ENCODE measurements at regions not wholly inside any gene's neighbourhood (a gene's known extent, or its start where the extent isn't known, plus 50 kb on each side); places are given as distances from the start of the nearest gene placed in this dataset.
A peak's percentile ranks its signal among the peaks of the same experiment; 100 is the strongest.

DNA sequence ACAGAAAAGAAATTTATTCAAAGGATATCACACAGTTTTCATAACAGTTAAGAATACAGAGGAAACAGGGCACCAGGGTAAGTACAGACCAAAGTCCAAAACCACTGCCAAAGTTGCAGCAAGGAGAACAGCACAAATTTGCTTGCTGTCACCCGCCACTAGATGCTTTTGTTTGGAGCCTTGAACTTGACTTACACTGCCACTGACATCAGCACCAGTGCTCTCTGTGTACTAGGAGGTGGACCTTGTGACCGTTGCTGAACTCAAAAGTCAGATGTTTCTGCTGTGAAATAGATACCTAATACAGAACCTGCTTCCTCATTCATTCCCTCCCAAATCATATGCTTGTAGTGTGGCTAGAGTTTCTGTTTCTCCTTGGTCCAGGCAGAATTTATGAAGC, 578.3 kb upstream of the TMEFF2 start (continued):
- TF ChIP-seq ZNF232 (CRISPR knock-in tag; IDR thresholded peaks at IDR 0.05; ENCODE audit: borderline replicate concordance) (no peak), FLYWCH1 (CRISPR knock-in tag; IDR thresholded peaks at IDR 0.05) (0 out of 2 replicates have a peak, but pooled peaks have one; percentile 52), SOX6 (IDR thresholded peaks at IDR 0.05) (no peak), SOX6 (CRISPR knock-in tag; IDR thresholded peaks at IDR 0.05) (peak; percentile 87), REPIN1 (CRISPR knock-in tag; IDR thresholded peaks at IDR 0.05; ENCODE audit: borderline replicate concordance, low read depth) (peak; percentile 81), RFXANK (CRISPR knock-in tag; IDR thresholded peaks at IDR 0.05) (no peak), ZNF616 (CRISPR knock-in tag; IDR thresholded peaks at IDR 0.05; ENCODE audit: low read depth) (no peak), MTA1 (CRISPR knock-in tag; IDR thresholded peaks at IDR 0.05; ENCODE audit: borderline replicate concordance) (no peak), RARA (CRISPR knock-in tag; IDR thresholded peaks at IDR 0.05) (peak; percentile 97), ATF7 (IDR thresholded peaks at IDR 0.05) (0 out of 2 replicates have a peak, but pooled peaks have one; percentile 2), ATF7 (CRISPR knock-in tag; IDR thresholded peaks at IDR 0.05) (no peak), KDM5B (CRISPR knock-in tag; IDR thresholded peaks at IDR 0.05; ENCODE audit: borderline replicate concordance) (no peak), GABPA (IDR thresholded peaks at IDR 0.05; ENCODE audit: low read depth, low read length) (no peak), GABPA (CRISPR knock-in tag; IDR thresholded peaks at IDR 0.05; ENCODE audit: low read depth) (peak; percentile 19; the same call in 1 of the 2 replicates), ZBTB42 (CRISPR knock-in tag; IDR thresholded peaks at IDR 0.05) (no peak)

DNA sequence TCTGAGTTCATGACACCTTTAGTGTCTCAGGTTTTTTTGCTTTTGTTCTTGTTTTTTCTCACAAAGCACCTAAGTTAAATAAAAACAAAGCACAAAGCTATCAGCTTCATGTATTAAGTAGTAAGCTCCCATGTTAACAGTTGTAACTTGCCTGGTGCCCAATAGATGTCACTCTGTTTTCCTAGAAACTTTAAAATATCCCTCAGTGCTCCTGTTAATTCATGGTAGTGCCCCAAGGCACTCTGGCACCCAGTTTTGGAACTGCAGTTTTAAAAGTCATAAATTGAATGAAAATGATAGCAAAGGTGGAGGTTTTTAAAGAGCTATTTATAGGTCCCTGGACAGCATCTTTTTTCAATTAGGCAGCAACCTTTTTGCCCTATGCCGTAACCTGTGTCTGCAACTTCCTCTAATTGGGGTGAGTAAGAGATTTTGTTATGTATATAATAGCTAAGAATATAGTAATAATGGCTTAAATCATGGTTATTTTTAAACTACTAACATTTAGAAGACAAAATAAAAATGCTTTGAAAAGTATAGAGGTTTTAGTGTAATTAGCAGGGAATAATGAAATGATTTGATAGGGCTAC, 555.0 kb upstream of the TMEFF2 start:
- Histone ChIP-seq H3K9me3 (ENCODE audit: low read length) (no peaks in the 10 kb centered on the region), H3K36me3 (replicated peaks in 1 of 2; ENCODE audit: control insufficient read depth in 1 of 2, insufficient read depth in 2 of 2, low read length in 2 of 2) (no peaks in the 10 kb centered on the region), H4K20me1 (ENCODE audit: insufficient read depth, low read length) (no peaks in the 10 kb centered on the region), H3K27me3 (ENCODE audit: control insufficient read depth in 1 of 2, insufficient read depth in 2 of 2, low read length in 2 of 2) (no peaks in the 10 kb centered on the region), H2AFZ (ENCODE audit: low read length) (no peak overlapping the region), H3K79me2 (ENCODE audit: insufficient read depth, low read length) (no peaks in the 10 kb centered on the region), H3K9ac (ENCODE audit: insufficient read depth, low read depth, low read length) (no peak overlapping the region), H3K27ac (ENCODE audit: extremely low read length, insufficient read depth, low read length) (no peak overlapping the region), H3K4me2 (ENCODE audit: low read depth, low read length) (no peak overlapping the region), H3K4me1 (ENCODE audit: insufficient read depth, low read length) (no peaks in the 10 kb centered on the region), H3K4me3 (replicated peaks in 1 of 3; ENCODE audit: insufficient read depth in 1 of 3, low read depth in 2 of 3, low read length in 3 of 3) (no peak overlapping the region)
- BruUV-seq (replicated peaks), result no TSS peak
- 79% methylated on average over 1 of the region's 1 CpG for WGBS (ENCODE audit: low lambda C conversion rate)
- ChIA-PET POLR2A (no interaction called here), CTCF (ENCODE audit: low intra/inter-chr PET ratio, low total read pairs) (interaction anchor here (1.9 kb wide), 1 partner anchor 835 kb away, joined by 7 read pairs; no protein-coding TSS in a partner anchor)
- DNase-seq (ENCODE audit: low spot score) (peak; percentile 9), FAIRE-seq (peak; percentile 18), ATAC-seq (peak; percentile 85)
- in situ Hi-C loops (cut with HindIII; ENCODE audit: extremely low pct_ligation_motif_present, low pct_unique_long_range_greater_than_20kb), result loop anchor here (25.0 kb wide), 1 partner anchor 838 kb away; no protein-coding TSS in a partner anchor
- intact Hi-C loops (cut with micrococcal nuclease; ENCODE audit: unreplicated experiment), result loop anchor here (1.0 kb wide), 1 partner anchor 835 kb away; no protein-coding TSS in a partner anchor
- TF ChIP-seq SMC3 (IDR thresholded peaks at IDR 0.05; ENCODE audit: low read length) (peak; percentile 25; the same call in 1 of the 2 replicates), ZNF616 (CRISPR knock-in tag; IDR thresholded peaks at IDR 0.05; ENCODE audit: low read depth) (no peak), STAG1 (CRISPR knock-in tag; IDR thresholded peaks at IDR 0.05) (peak; percentile 48), MBD4 (IDR thresholded peaks at IDR 0.05; ENCODE audit: borderline replicate concordance, low read length) (no peak), MBNL3 (CRISPR knock-in tag; conservative IDR thresholded peaks at IDR 0.05) (no peak), ZNF234 (CRISPR knock-in tag; conservative IDR thresholded peaks at IDR 0.05) (no peak)
- TF ChIP-seq, protein P1, sequence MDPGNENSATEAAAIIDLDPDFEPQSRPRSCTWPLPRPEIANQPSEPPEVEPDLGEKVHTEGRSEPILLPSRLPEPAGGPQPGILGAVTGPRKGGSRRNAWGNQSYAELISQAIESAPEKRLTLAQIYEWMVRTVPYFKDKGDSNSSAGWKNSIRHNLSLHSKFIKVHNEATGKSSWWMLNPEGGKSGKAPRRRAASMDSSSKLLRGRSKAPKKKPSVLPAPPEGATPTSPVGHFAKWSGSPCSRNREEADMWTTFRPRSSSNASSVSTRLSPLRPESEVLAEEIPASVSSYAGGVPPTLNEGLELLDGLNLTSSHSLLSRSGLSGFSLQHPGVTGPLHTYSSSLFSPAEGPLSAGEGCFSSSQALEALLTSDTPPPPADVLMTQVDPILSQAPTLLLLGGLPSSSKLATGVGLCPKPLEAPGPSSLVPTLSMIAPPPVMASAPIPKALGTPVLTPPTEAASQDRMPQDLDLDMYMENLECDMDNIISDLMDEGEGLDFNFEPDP (CRISPR knock-in tag; conservative IDR thresholded peaks at IDR 0.05), result 0 out of 2 replicates have a peak, but pooled peaks have one; percentile 32
- TF ChIP-seq, protein P2, sequence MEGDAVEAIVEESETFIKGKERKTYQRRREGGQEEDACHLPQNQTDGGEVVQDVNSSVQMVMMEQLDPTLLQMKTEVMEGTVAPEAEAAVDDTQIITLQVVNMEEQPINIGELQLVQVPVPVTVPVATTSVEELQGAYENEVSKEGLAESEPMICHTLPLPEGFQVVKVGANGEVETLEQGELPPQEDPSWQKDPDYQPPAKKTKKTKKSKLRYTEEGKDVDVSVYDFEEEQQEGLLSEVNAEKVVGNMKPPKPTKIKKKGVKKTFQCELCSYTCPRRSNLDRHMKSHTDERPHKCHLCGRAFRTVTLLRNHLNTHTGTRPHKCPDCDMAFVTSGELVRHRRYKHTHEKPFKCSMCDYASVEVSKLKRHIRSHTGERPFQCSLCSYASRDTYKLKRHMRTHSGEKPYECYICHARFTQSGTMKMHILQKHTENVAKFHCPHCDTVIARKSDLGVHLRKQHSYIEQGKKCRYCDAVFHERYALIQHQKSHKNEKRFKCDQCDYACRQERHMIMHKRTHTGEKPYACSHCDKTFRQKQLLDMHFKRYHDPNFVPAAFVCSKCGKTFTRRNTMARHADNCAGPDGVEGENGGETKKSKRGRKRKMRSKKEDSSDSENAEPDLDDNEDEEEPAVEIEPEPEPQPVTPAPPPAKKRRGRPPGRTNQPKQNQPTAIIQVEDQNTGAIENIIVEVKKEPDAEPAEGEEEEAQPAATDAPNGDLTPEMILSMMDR (CRISPR knock-in tag; IDR thresholded peaks at IDR 0.05), result peak; percentile 49
